Spleen (tissue), 7 donors: ENCODE measurements at regions not wholly inside any gene's neighbourhood (a gene's known extent, or its start where the extent isn't known, plus 50 kb on each side); places are given as distances from the start of the nearest gene placed in this dataset.

ENCODE experiments used
- POLR2A ChIP-seq, 3 donors: fragments of 450-650 bp; IDR thresholded peaks; one replicate each; pipeline ENCODE4 v1.5.1; 2017; ENCODE audit warnings: antibody characterized with exemption in 3 of 3, mild to moderate bottlenecking in 1 of 3
- POLR2AphosphoS5 ChIP-seq, 3 donors: sonication (generic); formaldehyde crosslinking; IDR thresholded peaks; one replicate each; pipeline ENCODE4 v1.5.1; 2017; ENCODE audit warnings: antibody characterized with exemption in 3 of 3
- TF ChIP-seq, protein P1 (sequence below), 11 experiments: fragments of 200-600 bp in 7 of 11; fragments of 450-650 bp in 4 of 11; sonication (generic) in 4 of 11; IDR thresholded peaks in 8 of 11; conservative IDR thresholded peaks in 3 of 11; 1 replicate in 7 of 11; 2 replicates in 4 of 11; pipeline versions ENCODE4 v1.4.0 to v1.8.0; 2016 to 2021; ENCODE audit warnings: antibody characterized with exemption in 11 of 11, inconsistent platforms in 4 of 11, mild to moderate bottlenecking in 1 of 11
- donor health status: DM: no; HTN: no; CAD: no; lungs with moderate emphysema.
- donor health status: DM: no; HTN: no; CAD: no.
- donor health status: DM: no; HTN: no; CAD: no.

DNA sequence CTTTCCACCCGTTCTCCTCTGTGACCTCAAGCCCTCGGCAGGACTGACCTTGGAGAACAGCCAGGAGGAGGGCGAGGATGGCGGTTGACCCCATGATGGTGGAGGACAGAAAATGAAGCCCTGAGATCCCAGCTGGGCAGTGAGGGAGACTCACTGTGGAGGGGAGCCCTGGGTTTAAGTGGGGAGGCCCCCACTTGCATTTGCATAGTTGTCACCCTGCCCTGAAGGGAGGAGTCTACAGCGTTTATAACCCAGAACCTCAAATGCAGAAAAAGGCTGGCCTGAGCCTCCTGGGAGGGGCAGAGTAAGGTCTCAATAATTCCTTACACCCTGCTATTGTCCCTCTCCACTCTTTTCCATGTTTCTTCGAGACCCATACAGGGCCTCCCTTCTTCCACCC, 1052.7 kb downstream of the TMEM121 start:
- TF ChIP-seq, protein P1, sequence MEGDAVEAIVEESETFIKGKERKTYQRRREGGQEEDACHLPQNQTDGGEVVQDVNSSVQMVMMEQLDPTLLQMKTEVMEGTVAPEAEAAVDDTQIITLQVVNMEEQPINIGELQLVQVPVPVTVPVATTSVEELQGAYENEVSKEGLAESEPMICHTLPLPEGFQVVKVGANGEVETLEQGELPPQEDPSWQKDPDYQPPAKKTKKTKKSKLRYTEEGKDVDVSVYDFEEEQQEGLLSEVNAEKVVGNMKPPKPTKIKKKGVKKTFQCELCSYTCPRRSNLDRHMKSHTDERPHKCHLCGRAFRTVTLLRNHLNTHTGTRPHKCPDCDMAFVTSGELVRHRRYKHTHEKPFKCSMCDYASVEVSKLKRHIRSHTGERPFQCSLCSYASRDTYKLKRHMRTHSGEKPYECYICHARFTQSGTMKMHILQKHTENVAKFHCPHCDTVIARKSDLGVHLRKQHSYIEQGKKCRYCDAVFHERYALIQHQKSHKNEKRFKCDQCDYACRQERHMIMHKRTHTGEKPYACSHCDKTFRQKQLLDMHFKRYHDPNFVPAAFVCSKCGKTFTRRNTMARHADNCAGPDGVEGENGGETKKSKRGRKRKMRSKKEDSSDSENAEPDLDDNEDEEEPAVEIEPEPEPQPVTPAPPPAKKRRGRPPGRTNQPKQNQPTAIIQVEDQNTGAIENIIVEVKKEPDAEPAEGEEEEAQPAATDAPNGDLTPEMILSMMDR (IDR thresholded peaks at IDR 0.05 in 8 of 11, conservative IDR thresholded peaks at IDR 0.05 in 3 of 11): no peak
- TF ChIP-seq POLR2A (IDR thresholded peaks at IDR 0.05) (no peak), POLR2AphosphoS5 (IDR thresholded peaks at IDR 0.05) (no peak)
